Esophagus squamous epithelium (tissue), 5 donors: ENCODE measurements at regions not wholly inside any gene's neighbourhood (a gene's known extent, or its start where the extent isn't known, plus 50 kb on each side); places are given as distances from the start of the nearest gene placed in this dataset.

ENCODE experiments used
- DNase-seq: peaks from one replicate; lab custom pipeline; 2025; lab: John Stamatoyannopoulos, UW
- H3K27ac ChIP-seq, 4 donors: fragments of 200-600 bp; sonication (generic); one replicate each; pipeline ENCODE4 v1.5.1; 2016 to 2019; ENCODE audit warnings: mild to moderate bottlenecking in 1 of 4
- H3K27me3 ChIP-seq, 4 donors: fragments of 200-600 bp; sonication (generic); 1 replicate in 3 of 4; 2 replicates in 1 of 4; pipeline versions ENCODE4 v1.5.1 to v1.6.0; 2017 to 2021; ENCODE audit warnings: antibody characterized with exemption in 1 of 4
- H3K36me3 ChIP-seq, 3 donors: fragments of 200-600 bp; sonication (generic); one replicate each; pipeline ENCODE4 v1.5.1; 2016 to 2019
- H3K4me1 ChIP-seq, 3 donors: fragments of 200-600 bp; sonication (generic); one replicate each; pipeline ENCODE4 v1.5.1; 2017 to 2019
- H3K4me3 ChIP-seq, 4 donors: fragments of 200-600 bp; sonication (generic); 1 replicate in 3 of 4; 2 replicates in 1 of 4; pipeline ENCODE4 v1.5.1; 2016 to 2019; ENCODE audit warnings: mild to moderate bottlenecking in 2 of 4, moderate library complexity in 1 of 4
- H3K9me3 ChIP-seq, 3 donors: fragments of 200-600 bp; sonication (generic); one replicate each; pipeline ENCODE4 v1.5.1; 2016 to 2019
- POLR2A ChIP-seq, 4 donors: fragments of 450-650 bp; IDR thresholded peaks; one replicate each; pipeline ENCODE4 v1.6.1; 2017; ENCODE audit warnings: antibody characterized with exemption in 4 of 4, mild to moderate bottlenecking in 4 of 4, moderate library complexity in 3 of 4
- WGBS, 2 donors: methylation state at CpG; one replicate each; pipeline ENCODE4 v1.1.5; 2018; 5-methylcytosine and 5-hydroxymethylcytosine counted together
- intact Hi-C: fragments of 100-400 bp; cut with DNase I; formaldehyde crosslinking; loops from one replicate; pipeline ENCODE4 v1.15.0; 2022
- TF ChIP-seq, protein P1 (sequence below), 6 experiments: fragments of 450-650 bp in 4 of 6; fragments of 200-600 bp in 2 of 6; sonication (generic) in 2 of 6; IDR thresholded peaks; one replicate each; pipeline ENCODE4 v1.5.1; 2016 to 2019; ENCODE audit warnings: antibody characterized with exemption in 6 of 6, mild to moderate bottlenecking in 4 of 6, moderate library complexity in 4 of 6
- donor health status: DM: yes; HTN: yes; CAD: no.

DNA sequence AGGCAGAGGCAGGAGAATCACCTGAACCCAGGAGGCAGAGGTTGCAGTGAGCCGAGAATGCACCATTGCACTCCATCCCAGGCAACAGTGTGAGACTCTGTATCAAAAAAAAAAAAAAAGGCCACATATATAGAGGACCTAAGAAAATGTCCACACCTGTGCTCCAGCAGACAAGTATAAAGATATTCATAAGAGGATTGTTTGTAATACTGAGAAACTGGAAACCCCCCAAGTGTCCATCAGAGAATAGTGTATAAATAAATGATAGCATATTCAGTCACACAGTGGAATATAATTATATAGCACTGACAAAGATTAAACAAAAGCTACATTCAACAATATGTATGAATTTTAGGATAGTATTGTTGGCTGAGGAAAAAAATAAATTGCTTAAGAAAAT, 1050.6 kb downstream of the GRM8 start:
- WGBS, 2 donors = 83 to 100% methylated on average over 1 of the region's 1 CpG
- Histone ChIP-seq H3K36me3 (no peaks in the 10 kb centered on the region), H3K27me3 (no peaks in the 10 kb centered on the region), H3K27ac (no peak overlapping the region), H3K4me3 (no peak overlapping the region), H3K4me1 (no peaks in the 10 kb centered on the region), H3K9me3 (no peaks in the 10 kb centered on the region)
- TF ChIP-seq, protein P1, sequence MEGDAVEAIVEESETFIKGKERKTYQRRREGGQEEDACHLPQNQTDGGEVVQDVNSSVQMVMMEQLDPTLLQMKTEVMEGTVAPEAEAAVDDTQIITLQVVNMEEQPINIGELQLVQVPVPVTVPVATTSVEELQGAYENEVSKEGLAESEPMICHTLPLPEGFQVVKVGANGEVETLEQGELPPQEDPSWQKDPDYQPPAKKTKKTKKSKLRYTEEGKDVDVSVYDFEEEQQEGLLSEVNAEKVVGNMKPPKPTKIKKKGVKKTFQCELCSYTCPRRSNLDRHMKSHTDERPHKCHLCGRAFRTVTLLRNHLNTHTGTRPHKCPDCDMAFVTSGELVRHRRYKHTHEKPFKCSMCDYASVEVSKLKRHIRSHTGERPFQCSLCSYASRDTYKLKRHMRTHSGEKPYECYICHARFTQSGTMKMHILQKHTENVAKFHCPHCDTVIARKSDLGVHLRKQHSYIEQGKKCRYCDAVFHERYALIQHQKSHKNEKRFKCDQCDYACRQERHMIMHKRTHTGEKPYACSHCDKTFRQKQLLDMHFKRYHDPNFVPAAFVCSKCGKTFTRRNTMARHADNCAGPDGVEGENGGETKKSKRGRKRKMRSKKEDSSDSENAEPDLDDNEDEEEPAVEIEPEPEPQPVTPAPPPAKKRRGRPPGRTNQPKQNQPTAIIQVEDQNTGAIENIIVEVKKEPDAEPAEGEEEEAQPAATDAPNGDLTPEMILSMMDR (IDR thresholded peaks at IDR 0.05) = no peak
- TF ChIP-seq POLR2A (IDR thresholded peaks at IDR 0.05) = no peak
- intact Hi-C loops = no loop called here
- DNase-seq = no peak

DNA sequence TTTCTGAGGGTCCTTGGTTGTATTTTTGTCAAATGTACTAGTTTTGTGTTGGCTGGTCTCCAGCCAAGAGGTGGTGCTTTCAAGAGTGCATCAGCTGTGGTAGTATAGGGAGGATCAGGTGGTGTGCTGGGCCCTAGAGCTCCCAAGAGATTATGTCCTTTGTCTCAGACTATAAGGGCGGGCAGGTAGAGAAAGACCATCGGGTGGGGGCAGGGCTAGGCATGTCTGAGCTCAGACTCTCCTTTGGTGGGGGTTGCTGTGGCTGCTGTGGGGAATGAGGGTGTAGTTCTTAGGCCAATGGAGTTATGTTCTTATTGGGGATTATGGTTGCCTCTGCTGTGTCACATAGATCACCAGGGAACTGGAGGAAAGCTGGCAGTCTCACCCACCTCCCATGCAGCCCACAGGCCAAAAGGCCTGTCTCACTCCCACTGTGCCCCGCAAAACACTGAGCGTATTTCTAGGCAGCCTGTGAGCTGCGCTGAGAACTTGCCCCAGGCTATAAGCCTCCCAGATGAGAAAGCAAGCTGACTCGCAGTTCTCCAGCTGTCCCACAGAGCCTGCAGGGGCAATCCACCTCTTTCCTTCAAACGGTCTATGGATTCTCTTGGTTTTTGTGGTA, 1066.7 kb downstream of the GRM8 start:
- Histone ChIP-seq H3K27ac (no peak overlapping the region), H3K4me1 (no peaks in the 10 kb centered on the region), H3K4me3 (no peak overlapping the region), H3K36me3 (no peaks in the 10 kb centered on the region), H3K27me3 (no peaks in the 10 kb centered on the region), H3K9me3 (peaks cover 0 to 3% (median 0%) of the 10 kb centered on the region in 3 donors)
- no peak for DNase-seq
- TF ChIP-seq, protein P1 (IDR thresholded peaks at IDR 0.05) = no peak
- no peak for TF ChIP-seq POLR2A (IDR thresholded peaks at IDR 0.05)
- 48 to 51% methylated on average over 5 of the region's 7 CpGs for WGBS, 2 donors
- intact Hi-C loops = no loop called here

DNA sequence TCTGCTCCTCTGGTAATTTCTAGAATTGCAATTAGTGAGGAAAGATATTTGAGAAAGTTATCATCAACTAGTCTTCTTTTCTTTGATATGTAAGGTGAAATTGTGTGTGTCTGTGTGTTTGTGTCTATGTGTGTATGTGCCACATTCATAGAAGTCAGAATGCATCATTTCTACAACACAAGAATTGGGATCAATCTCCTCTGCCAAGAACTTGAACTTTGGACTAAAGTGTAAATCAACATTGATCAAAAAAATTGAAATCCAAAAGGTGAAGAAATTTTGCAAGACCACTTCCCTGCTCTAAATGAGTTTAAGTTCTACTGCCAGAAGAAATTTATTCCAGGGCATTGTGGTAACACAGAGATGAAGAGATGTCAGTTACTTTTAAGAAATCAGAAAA, 1072.8 kb downstream of the GRM8 start:
- H3K4me1 ChIP-seq = no peaks in the 10 kb centered on the region
- no peaks in the 10 kb centered on the region for H3K27me3 ChIP-seq
- peaks cover 0 to 3% (median 0%) of the 10 kb centered on the region in 3 donors for H3K9me3 ChIP-seq
- H3K27ac ChIP-seq = no peak overlapping the region
- no peak overlapping the region for H3K4me3 ChIP-seq
- intact Hi-C loops = no loop called here
- DNase-seq = no peak
- H3K36me3 ChIP-seq = no peaks in the 10 kb centered on the region
- no peak for TF ChIP-seq POLR2A (IDR thresholded peaks at IDR 0.05)
- TF ChIP-seq, protein P1 (IDR thresholded peaks at IDR 0.05) = no peak

DNA sequence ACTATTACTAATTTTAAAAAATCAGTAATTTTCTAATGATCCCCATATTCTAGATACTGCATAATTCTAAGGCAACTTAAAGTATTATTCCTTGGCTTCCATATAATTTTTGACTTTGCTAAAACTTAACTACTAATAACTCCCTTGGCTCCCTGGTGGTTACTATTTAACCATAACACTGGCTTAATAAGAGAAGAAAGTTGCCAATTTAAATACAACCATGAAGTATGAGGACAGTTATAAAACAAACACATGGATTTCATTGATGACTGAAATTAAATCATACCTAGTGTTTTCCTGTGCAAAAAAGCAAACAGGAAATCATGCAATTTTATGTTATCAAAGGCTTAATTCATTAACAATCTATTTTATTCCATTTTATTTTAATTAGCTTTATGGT, 1073.9 kb downstream of the GRM8 start:
- intact Hi-C loops = no loop called here
- DNase-seq = no peak
- Histone ChIP-seq H3K27ac (no peak overlapping the region), H3K36me3 (no peaks in the 10 kb centered on the region), H3K9me3 (peaks cover 0 to 3% (median 0%) of the 10 kb centered on the region in 3 donors), H3K4me3 (no peak overlapping the region), H3K4me1 (no peaks in the 10 kb centered on the region), H3K27me3 (no peaks in the 10 kb centered on the region)
- no peak for TF ChIP-seq POLR2A (IDR thresholded peaks at IDR 0.05)
- TF ChIP-seq, protein P1 (IDR thresholded peaks at IDR 0.05) = no peak

DNA sequence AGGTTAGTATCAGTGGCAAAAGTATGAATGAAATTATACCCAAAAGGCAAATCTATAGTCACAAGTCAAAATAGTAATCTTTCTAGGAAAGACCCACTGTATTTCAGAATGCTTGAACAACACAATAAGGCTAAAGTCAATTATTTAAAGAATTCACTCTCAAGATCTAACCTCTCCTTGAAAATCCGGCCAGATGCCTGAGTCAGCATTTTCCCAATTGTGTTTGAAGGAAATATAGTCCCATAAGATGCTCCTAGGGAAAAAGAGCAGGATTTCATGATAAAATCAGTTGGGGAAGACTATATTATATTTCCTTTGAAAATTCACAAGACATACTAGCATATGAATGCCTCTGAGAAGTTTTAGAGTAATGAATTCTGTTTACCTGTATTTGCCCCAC, 1075.0 kb downstream of the GRM8 start:
- H3K9me3 ChIP-seq = peaks cover 0 to 3% (median 0%) of the 10 kb centered on the region in 3 donors
- DNase-seq = no peak
- H3K27ac ChIP-seq = no peak overlapping the region
- no peak overlapping the region for H3K4me3 ChIP-seq
- TF ChIP-seq, protein P1 (IDR thresholded peaks at IDR 0.05) = no peak
- no peak for TF ChIP-seq POLR2A (IDR thresholded peaks at IDR 0.05)
- intact Hi-C loops = no loop called here
- H3K27me3 ChIP-seq = no peaks in the 10 kb centered on the region
- no peaks in the 10 kb centered on the region for H3K4me1 ChIP-seq
- H3K36me3 ChIP-seq = no peaks in the 10 kb centered on the region
- WGBS, 2 donors = 38 to 43% methylated on average over 1 of the region's 1 CpG
